NCI-H82 (cell line): ENCODE measurements at regions not wholly inside any gene's neighbourhood (a gene's known extent, or its start where the extent isn't known, plus 50 kb on each side); places are given as distances from the start of the nearest gene placed in this dataset.
"Not testable (repeated sequence)": the region's sequence is repeated elsewhere in the genome, so short reads cannot be mapped to it uniquely, and the experiment has no call there.

ENCODE experiments used
- DNase-seq: peaks from one replicate; lab custom pipeline; 2025; lab: John Stamatoyannopoulos, UW

GRCh38 chr1:70751676-70752287 is 295.8 kb downstream of the PTGER3 start:
- not testable (repeated sequence) for DNase-seq

GRCh38 chr1:70754701-70755100 is 292.9 kb downstream of the PTGER3 start:
- DNase-seq: no peak

- no peak for DNase-seq
Measured at GRCh38 chr1:70760154-70760553, 287.5 kb downstream of the PTGER3 start.

GRCh38 chr1:70762386-70762785 is 285.2 kb downstream of the PTGER3 start:
- no peak for DNase-seq

- DNase-seq: no peak
Measured at GRCh38 chr1:70764747-70765146, 282.9 kb downstream of the PTGER3 start.

GRCh38 chr1:70767377-70767776 is 280.2 kb downstream of the PTGER3 start:
- DNase-seq: no peak

GRCh38 chr1:70768216-70768615 is 279.4 kb downstream of the PTGER3 start:
- DNase-seq: no peak

GRCh38 chr1:70778056-70778762 is 269.4 kb downstream of the PTGER3 start:
- no peak for DNase-seq

GRCh38 chr1:70778934-70779333 is 268.7 kb downstream of the PTGER3 start:
- no peak for DNase-seq

- DNase-seq: no peak
Measured at GRCh38 chr1:70779571-70779970, 268.0 kb downstream of the PTGER3 start.

GRCh38 chr1:70785287-70785686 is 262.3 kb downstream of the PTGER3 start:
- no peak for DNase-seq

- DNase-seq: no peak
Measured at GRCh38 chr1:70790232-70790923, 257.2 kb downstream of the PTGER3 start.

GRCh38 chr1:70795064-70795463 is 252.6 kb downstream of the PTGER3 start:
- DNase-seq: not testable (repeated sequence)

- not testable (repeated sequence) for DNase-seq
Measured at GRCh38 chr1:70796298-70796697, 251.3 kb downstream of the PTGER3 start.

GRCh38 chr1:70802625-70803024 is 245.0 kb downstream of the PTGER3 start:
- DNase-seq: not testable (repeated sequence)

GRCh38 chr1:70805641-70806040 is 242.0 kb downstream of the PTGER3 start:
- no peak for DNase-seq

GRCh38 chr1:70807088-70807664 is 240.4 kb downstream of the PTGER3 start:
- no peak for DNase-seq

GRCh38 chr1:70809069-70809468 is 238.5 kb downstream of the PTGER3 start:
- no peak for DNase-seq

- DNase-seq: no peak
Measured at GRCh38 chr1:70811815-70812214, 235.8 kb downstream of the PTGER3 start.

- DNase-seq: no peak
Measured at GRCh38 chr1:70812442-70813109, 235.0 kb downstream of the PTGER3 start.

GRCh38 chr1:70818401-70818800 is 229.2 kb downstream of the PTGER3 start:
- no peak for DNase-seq

GRCh38 chr1:70819231-70819630 is 228.4 kb downstream of the PTGER3 start:
- DNase-seq: no peak
